GM19043 (cell line): ENCODE measurements at regions not wholly inside any gene's neighbourhood (a gene's known extent, or its start where the extent isn't known, plus 50 kb on each side); places are given as distances from the start of the nearest gene placed in this dataset.
A peak's percentile ranks its signal among the peaks of the same experiment; 100 is the strongest.
"Not testable (repeated sequence)": the region's sequence is repeated elsewhere in the genome, so short reads cannot be mapped to it uniquely, and the experiment has no call there.

Experiments
- ATAC-seq: cut with Tn5 transposase; IDR thresholded peaks from one replicate; pipeline ENCODE4 v1.9.1; 2021; ENCODE audit warnings: low read depth; ENCODE audit not compliant: unreplicated experiment

- ATAC-seq, result no peak
Measured at GRCh38 chr18:8987241-8987640, 115.3 kb upstream of the NDUFV2 start.

- ATAC-seq, result peak; percentile 81
Measured at GRCh38 chr18:8988260-8988871, 114.1 kb upstream of the NDUFV2 start.

GRCh38 chr18:8989017-8989416 is 113.5 kb upstream of the NDUFV2 start:
- ATAC-seq, result no peak

- no peak for ATAC-seq
Measured at GRCh38 chr18:8989855-8990254, 112.6 kb upstream of the NDUFV2 start.

- ATAC-seq, result no peak
Measured at GRCh38 chr18:8990276-8991031, 112.0 kb upstream of the NDUFV2 start.

GRCh38 chr18:8991155-8991554 is 111.3 kb upstream of the NDUFV2 start:
- no peak for ATAC-seq

GRCh38 chr18:8992500-8992899 is 110.0 kb upstream of the NDUFV2 start:
- not testable (repeated sequence) for ATAC-seq

- no peak for ATAC-seq
Measured at GRCh38 chr18:8994603-8995002, 107.9 kb upstream of the NDUFV2 start.

GRCh38 chr18:8995096-8995495 is 107.4 kb upstream of the NDUFV2 start:
- ATAC-seq, result no peak

GRCh38 chr18:8996771-8997432 is 105.6 kb upstream of the NDUFV2 start:
- no peak for ATAC-seq

- ATAC-seq, result no peak
Measured at GRCh38 chr18:8997634-8998033, 104.9 kb upstream of the NDUFV2 start.

- no peak for ATAC-seq
Measured at GRCh38 chr18:8998481-8999217, 103.8 kb upstream of the NDUFV2 start.

GRCh38 chr18:8999872-9000271 is 102.6 kb upstream of the NDUFV2 start:
- ATAC-seq, result no peak

- no peak for ATAC-seq
Measured at GRCh38 chr18:9000733-9001132, 101.8 kb upstream of the NDUFV2 start.

- ATAC-seq, result no peak
Measured at GRCh38 chr18:9001209-9001608, 101.3 kb upstream of the NDUFV2 start.

- no peak for ATAC-seq
Measured at GRCh38 chr18:9003406-9004100, 98.9 kb upstream of the NDUFV2 start.

GRCh38 chr18:9004308-9004707 is 98.2 kb upstream of the NDUFV2 start:
- not testable (repeated sequence) for ATAC-seq

- ATAC-seq, result not testable (repeated sequence)
Measured at GRCh38 chr18:9007700-9008099, 94.8 kb upstream of the NDUFV2 start.

GRCh38 chr18:9008200-9008708 is 94.2 kb upstream of the NDUFV2 start:
- no peak for ATAC-seq
